ENCODE measurements at regions not wholly inside any gene's neighbourhood (a gene's known extent, or its start where the extent isn't known, plus 50 kb on each side); places are given as distances from the start of the nearest gene placed in this dataset.

GRCh38 chr11:8740129-8740528, 57.5 kb downstream of the RPL27A start:
- Histone ChIP-seq H3K9ac (no peak overlapping the region), H3K9me3 (replicated peaks in 1 of 11) (no peaks in the 10 kb centered on the region), H3K27ac (no peak overlapping the region), H3K36me3 (no peaks in the 10 kb centered on the region), H3K4me2 (no peak overlapping the region), H4K20me1 (no peaks in the 10 kb centered on the region), H3K4me1 (no peaks in the 10 kb centered on the region), H3K27me3 (peaks cover 0 to 5% (median 0%) of the 10 kb centered on the region in 11 experiments; a peak in 1 of 22 replicates), H3K4me3 (no peak overlapping the region)
- TF ChIP-seq Cebpa-rat (IDR thresholded peaks at IDR 0.05), result no peak

DNA sequence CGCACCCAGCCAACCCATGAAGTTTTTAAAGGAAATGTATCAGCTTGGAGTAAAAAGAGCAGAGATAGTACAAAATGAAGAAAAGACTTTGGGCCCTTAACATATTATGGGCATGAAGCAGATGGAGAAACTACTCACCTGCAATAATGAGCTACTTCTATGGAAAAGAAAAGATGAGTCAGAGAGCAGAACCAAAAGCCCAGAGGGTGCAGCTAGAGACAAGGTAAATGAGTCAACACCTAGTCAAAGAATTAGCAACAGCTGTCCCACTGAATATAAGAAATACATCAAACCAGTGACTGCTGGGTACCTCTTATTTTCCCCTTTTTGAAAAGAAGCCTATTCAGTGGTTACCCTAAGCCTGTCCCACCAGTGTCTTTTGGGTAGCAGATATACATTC, 61.8 kb downstream of the RPL27A start:
- no peak overlapping the region for H3K27ac ChIP-seq
- no peaks in the 10 kb centered on the region for H4K20me1 ChIP-seq
- no peaks in the 10 kb centered on the region for H3K36me3 ChIP-seq
- 0 out of 22 replicates have a peak, but pooled peaks cover 0 to 4% (median 0%) of the 10 kb centered on the region in 11 experiments for H3K27me3 ChIP-seq
- H3K4me3 ChIP-seq, result no peak overlapping the region
- no peak overlapping the region for H3K4me2 ChIP-seq
- peaks cover 4 to 29% (median 23%) of the 10 kb centered on the region in 10 experiments; a peak in 19 of 20 replicates for H3K4me1 ChIP-seq
- no peak for TF ChIP-seq Cebpa-rat (IDR thresholded peaks at IDR 0.05)
- no peak overlapping the region for H3K9ac ChIP-seq
- no peaks in the 10 kb centered on the region for H3K9me3 ChIP-seq (replicated peaks in 1 of 11)

GRCh38 chr11:8745431-8746253, 63.0 kb downstream of the RPL27A start:
- H3K27ac ChIP-seq, result no peak overlapping the region
- H3K4me2 ChIP-seq, result no peak overlapping the region
- no peak overlapping the region for H3K4me3 ChIP-seq
- 0 out of 22 replicates have a peak, but pooled peaks cover 0 to 3% (median 0%) of the 10 kb centered on the region in 11 experiments for H3K27me3 ChIP-seq
- H3K4me1 ChIP-seq, result peaks cover 4 to 29% (median 23%) of the 10 kb centered on the region in 10 experiments; a peak in 19 of 20 replicates
- peaks cover 0 to 7% (median 3%) of the 10 kb centered on the region in 11 experiments; a peak in 9 of 22 replicates for H3K9me3 ChIP-seq (replicated peaks in 1 of 11)
- no peak overlapping the region for H3K9ac ChIP-seq
- no peaks in the 10 kb centered on the region for H4K20me1 ChIP-seq
- TF ChIP-seq Cebpa-rat (IDR thresholded peaks at IDR 0.05), result no peak
- H3K36me3 ChIP-seq, result no peaks in the 10 kb centered on the region

- no peaks in the 10 kb centered on the region for H3K27me3 ChIP-seq
- H4K20me1 ChIP-seq, result no peaks in the 10 kb centered on the region
- peaks cover 0 to 13% (median 9%) of the 10 kb centered on the region in 11 experiments; a peak in 9 of 22 replicates for H3K9me3 ChIP-seq (replicated peaks in 1 of 11)
- H3K36me3 ChIP-seq, result no peaks in the 10 kb centered on the region
- H3K9ac ChIP-seq, result no peak overlapping the region
- H3K4me3 ChIP-seq, result no peak overlapping the region
- TF ChIP-seq Cebpa-rat (IDR thresholded peaks at IDR 0.05), result no peak
- H3K27ac ChIP-seq, result no peak overlapping the region
- H3K4me2 ChIP-seq, result peak overlapping the region in 5 of 11 experiments; percentile 1 to 81 (median 76); a peak in 7 of 22 replicates
- H3K4me1 ChIP-seq, result peaks cover 4 to 29% (median 23%) of the 10 kb centered on the region in 10 experiments; a peak in 19 of 20 replicates
Measured at GRCh38 chr11:8746331-8746974, 63.9 kb downstream of the RPL27A start.

DNA sequence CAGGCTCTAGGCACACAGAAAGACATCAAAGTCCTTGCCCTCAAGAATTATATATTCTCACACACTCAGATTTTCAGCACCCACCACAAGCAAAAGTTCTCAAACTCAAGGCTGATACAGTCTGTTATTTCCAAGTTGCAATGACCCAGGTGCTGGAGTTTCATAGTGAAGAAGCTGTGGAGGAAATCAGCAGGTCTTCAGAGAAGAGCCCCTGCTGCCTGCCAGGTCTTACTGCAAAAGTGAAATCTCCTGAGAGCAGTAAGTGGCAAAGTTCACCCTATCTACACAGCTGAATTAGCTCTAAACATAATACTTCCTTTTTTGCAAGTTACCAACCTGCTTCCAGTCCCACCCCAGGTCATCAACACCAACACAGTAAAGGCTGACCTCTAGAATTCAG, 64.6 kb downstream of the RPL27A start:
- H3K36me3 ChIP-seq, result no peaks in the 10 kb centered on the region
- TF ChIP-seq Cebpa-rat (IDR thresholded peaks at IDR 0.05), result no peak
- no peaks in the 10 kb centered on the region for H3K27me3 ChIP-seq
- peaks cover 0 to 13% (median 9%) of the 10 kb centered on the region in 11 experiments; a peak in 9 of 22 replicates for H3K9me3 ChIP-seq (replicated peaks in 1 of 11)
- H3K9ac ChIP-seq, result no peak overlapping the region
- H3K4me2 ChIP-seq, result peak overlapping the region in 6 of 11 experiments; percentile 73 to 81 (median 78); a peak in 10 of 22 replicates
- H3K27ac ChIP-seq, result no peak overlapping the region
- peaks cover 4 to 29% (median 23%) of the 10 kb centered on the region in 10 experiments; a peak in 19 of 20 replicates for H3K4me1 ChIP-seq
- no peaks in the 10 kb centered on the region for H4K20me1 ChIP-seq
- H3K4me3 ChIP-seq, result no peak overlapping the region

GRCh38 chr11:8748317-8748716, 65.7 kb downstream of the RPL27A start:
- peaks cover 0 to 17% (median 9%) of the 10 kb centered on the region in 11 experiments; a peak in 12 of 22 replicates for H3K9me3 ChIP-seq (replicated peaks in 1 of 11)
- H3K4me2 ChIP-seq, result peak overlapping the region in 10 of 11 experiments; percentile 16 to 81 (median 74); a peak in 21 of 22 replicates
- H3K4me3 ChIP-seq, result no peak overlapping the region
- H3K9ac ChIP-seq, result peak overlapping the region in 2 of 11 experiments; percentile 5 to 29; a peak in 1 of 22 replicates
- H3K36me3 ChIP-seq, result no peaks in the 10 kb centered on the region
- peaks cover 4 to 29% (median 23%) of the 10 kb centered on the region in 10 experiments; a peak in 19 of 20 replicates for H3K4me1 ChIP-seq
- TF ChIP-seq Cebpa-rat (IDR thresholded peaks at IDR 0.05), result no peak
- H4K20me1 ChIP-seq, result no peaks in the 10 kb centered on the region
- no peak overlapping the region for H3K27ac ChIP-seq
- no peaks in the 10 kb centered on the region for H3K27me3 ChIP-seq

GRCh38 chr11:8749202-8749601, 66.6 kb downstream of the RPL27A start:
- TF ChIP-seq Cebpa-rat (IDR thresholded peaks at IDR 0.05), result no peak
- Histone ChIP-seq H3K9me3 (replicated peaks in 1 of 11) (peaks cover 0 to 17% (median 9%) of the 10 kb centered on the region in 11 experiments; a peak in 12 of 22 replicates), H3K27ac (no peak overlapping the region), H3K36me3 (no peaks in the 10 kb centered on the region), H3K27me3 (no peaks in the 10 kb centered on the region), H3K4me1 (peaks cover 4 to 29% (median 23%) of the 10 kb centered on the region in 10 experiments; a peak in 19 of 20 replicates), H4K20me1 (no peaks in the 10 kb centered on the region), H3K4me3 (no peak overlapping the region), H3K4me2 (peak overlapping the region in 6 of 11 experiments; percentile 50 to 81 (median 77); a peak in 11 of 22 replicates), H3K9ac (no peak overlapping the region)

DNA sequence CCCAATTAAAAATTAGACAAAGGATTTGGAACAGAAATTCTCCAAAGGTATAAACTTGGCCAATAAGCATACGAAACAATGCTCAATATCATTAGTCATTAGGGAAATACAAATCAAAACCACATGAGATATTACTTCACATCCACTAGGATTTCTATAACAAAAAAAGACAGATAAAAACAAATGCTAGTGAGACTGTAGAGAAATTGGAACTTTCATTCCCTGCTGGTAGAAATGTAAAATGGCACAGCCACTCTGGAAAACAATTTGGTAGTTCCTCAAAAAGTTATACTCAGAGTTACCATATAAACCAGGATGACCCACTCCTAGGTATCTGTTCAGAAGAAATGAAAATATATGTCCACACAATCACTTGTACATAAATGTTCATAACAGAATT, 71.6 kb downstream of the RPL27A start:
- TF ChIP-seq Cebpa-rat (IDR thresholded peaks at IDR 0.05), result no peak
- no peaks in the 10 kb centered on the region for H4K20me1 ChIP-seq
- no peaks in the 10 kb centered on the region for H3K27me3 ChIP-seq
- no peaks in the 10 kb centered on the region for H3K36me3 ChIP-seq
- H3K9ac ChIP-seq, result no peak overlapping the region
- H3K4me2 ChIP-seq, result no peak overlapping the region
- peaks cover 0 to 20% (median 9%) of the 10 kb centered on the region in 11 experiments; a peak in 13 of 22 replicates for H3K9me3 ChIP-seq (replicated peaks in 1 of 11)
- H3K4me3 ChIP-seq, result no peak overlapping the region
- H3K27ac ChIP-seq, result no peak overlapping the region
- H3K4me1 ChIP-seq, result peaks cover 0 to 14% (median 10%) of the 10 kb centered on the region in 10 experiments; a peak in 10 of 20 replicates

- H3K9me3 ChIP-seq (replicated peaks in 1 of 11), result peaks cover 0 to 10% (median under 1%) of the 10 kb centered on the region in 11 experiments; a peak in 7 of 22 replicates
- H3K27me3 ChIP-seq, result no peaks in the 10 kb centered on the region
- H3K36me3 ChIP-seq, result no peaks in the 10 kb centered on the region
- H3K27ac ChIP-seq, result no peak overlapping the region
- TF ChIP-seq Cebpa-rat (IDR thresholded peaks at IDR 0.05), result no peak
- no peak overlapping the region for H3K4me3 ChIP-seq
- H3K4me2 ChIP-seq, result no peak overlapping the region
- H3K9ac ChIP-seq, result no peak overlapping the region
- H4K20me1 ChIP-seq, result no peaks in the 10 kb centered on the region
- H3K4me1 ChIP-seq, result peaks cover 0 to 34% (median 21%) of the 10 kb centered on the region in 10 experiments; a peak in 17 of 20 replicates
Measured at GRCh38 chr11:8756201-8756600, 73.6 kb downstream of the RPL27A start.

Data from BLaER1 treated with 17β-estradiol and CSF1 and Interleukin-3, amounts not matched to agents 10 nM and 100 nM (cell line).